AG08395 (cell line): ENCODE measurements at regions not wholly inside any gene's neighbourhood (a gene's known extent, or its start where the extent isn't known, plus 50 kb on each side); places are given as distances from the start of the nearest gene placed in this dataset.
"Not testable (repeated sequence)": the region's sequence is repeated elsewhere in the genome, so short reads cannot be mapped to it uniquely, and the experiment has no call there.

Experiments
- DNase-seq: peaks from one replicate; pipeline ENCODE4 v3.0.0; 2012; ENCODE audit warnings: mixed read lengths, low spot score

DNA sequence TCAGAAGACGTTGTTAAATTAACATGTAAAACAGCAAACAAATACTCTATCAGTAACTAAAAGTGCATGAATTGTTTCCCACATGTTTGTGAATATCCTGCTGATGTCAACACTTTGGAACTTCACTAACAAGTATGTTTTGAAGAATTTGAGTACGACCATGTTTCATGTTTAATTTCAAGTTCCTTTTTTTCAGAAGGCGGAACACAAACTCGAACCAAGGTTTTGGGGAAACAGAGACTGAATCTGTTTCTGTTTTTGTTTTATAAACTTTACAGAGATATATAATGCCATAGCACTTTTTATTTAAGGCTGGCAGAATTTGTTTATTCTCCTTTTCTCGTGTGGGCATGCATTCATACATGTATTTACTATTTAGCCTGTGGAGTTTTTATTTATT is 509.3 kb upstream of the CITED2 start:
- no peak for DNase-seq

DNA sequence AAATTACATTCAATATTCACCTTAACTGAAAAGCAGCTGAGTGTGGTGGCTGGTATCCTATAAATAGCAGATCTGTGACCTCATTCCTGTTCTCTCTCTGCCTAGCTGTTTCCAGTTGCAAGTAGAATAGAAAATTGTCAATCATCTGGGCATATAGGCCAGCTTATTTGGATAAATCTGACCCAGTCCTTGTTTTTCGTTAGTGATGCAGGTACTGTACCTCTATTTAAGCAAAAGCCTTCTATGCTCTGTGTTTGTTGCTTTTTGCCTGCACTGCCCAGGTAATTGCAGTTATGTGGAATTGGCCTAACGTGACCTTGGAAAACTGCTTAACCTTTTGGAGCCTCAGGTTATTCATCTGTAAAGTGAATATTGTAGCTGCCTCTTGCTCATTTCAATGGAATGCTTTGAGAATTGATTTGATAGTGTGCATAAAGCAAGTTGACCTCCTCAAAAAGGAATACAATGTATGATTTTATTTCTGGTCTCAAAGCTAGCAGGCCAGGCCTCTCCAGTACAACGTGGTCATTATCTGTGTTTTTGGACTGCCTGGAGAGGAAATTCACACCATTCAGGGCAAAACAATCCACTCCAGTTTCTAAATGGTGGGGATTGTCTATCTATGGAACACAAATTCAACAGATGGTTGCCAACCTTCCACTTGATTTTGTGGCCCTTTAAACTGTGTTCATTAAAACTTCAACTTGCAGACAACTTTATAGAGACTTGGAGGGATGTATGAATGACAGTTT is 508.7 kb upstream of the CITED2 start:
- DNase-seq = no peak

- no peak for DNase-seq
Observed at GRCh38 chr6:139882234-139882633, 507.8 kb upstream of the CITED2 start.

GRCh38 chr6:139881728-139882211 is 507.3 kb upstream of the CITED2 start:
- DNase-seq = no peak

- DNase-seq = no peak
Observed at GRCh38 chr6:139881236-139881635, 506.8 kb upstream of the CITED2 start.

DNA sequence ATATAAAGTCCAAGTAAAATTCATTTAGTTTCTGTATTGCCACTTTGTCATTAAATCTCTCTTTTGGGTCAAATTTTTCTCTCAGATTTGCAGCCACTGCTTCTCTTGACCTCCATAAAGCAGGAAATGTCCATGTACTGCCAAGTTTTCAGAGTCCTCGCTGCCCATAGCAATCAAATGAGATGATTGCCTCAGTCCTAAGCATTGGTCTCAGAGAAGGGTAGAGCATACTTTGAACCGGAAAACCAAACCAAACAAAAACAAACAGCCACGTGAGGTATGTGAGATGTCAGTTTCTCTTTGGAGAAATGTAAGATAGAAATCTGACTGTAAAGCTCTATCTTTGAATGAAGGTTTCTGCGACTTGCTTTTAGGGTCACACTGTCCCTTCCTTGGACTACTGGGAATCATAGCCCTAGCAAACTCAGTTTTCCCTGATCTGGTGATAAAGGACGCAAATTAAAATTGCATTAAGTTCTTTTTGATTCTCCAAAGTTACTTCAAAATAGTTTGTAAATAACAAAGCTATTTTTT is 505.4 kb upstream of the CITED2 start:
- DNase-seq = no peak

- not testable (repeated sequence) for DNase-seq
Observed at GRCh38 chr6:139879241-139879640, 504.8 kb upstream of the CITED2 start.

DNA sequence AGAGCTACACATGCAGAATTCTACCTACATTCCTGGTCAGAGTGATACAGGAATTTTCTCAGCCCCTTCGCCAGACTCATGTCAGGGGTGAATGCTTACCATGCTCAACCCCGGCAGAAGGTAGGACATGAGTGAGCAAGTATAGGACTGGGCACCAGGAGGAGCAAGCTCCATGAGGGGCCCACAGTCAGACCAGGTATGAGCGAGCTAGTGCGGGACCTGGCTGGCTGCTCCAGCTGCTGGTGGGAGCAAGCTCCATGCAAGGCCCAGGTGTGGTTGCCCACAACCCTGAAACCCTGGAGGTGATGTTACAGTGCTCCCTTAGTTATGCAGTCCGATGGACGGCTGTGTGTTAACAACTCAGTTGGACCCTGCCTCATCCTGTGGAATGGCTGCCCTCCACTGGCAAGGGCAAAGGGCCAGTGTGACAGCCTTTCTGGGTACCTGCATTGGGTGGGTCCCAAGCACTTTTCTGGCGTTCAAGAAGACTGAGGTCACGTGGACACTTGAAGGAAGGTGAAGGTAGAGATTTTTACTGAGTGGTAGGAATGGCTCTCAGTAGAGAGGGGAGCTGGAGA is 503.5 kb upstream of the CITED2 start:
- DNase-seq = no peak

- DNase-seq = no peak
Observed at GRCh38 chr6:139872665-139873064, 498.2 kb upstream of the CITED2 start.

- no peak for DNase-seq
Observed at GRCh38 chr6:139871803-139872510, 497.5 kb upstream of the CITED2 start.

DNA sequence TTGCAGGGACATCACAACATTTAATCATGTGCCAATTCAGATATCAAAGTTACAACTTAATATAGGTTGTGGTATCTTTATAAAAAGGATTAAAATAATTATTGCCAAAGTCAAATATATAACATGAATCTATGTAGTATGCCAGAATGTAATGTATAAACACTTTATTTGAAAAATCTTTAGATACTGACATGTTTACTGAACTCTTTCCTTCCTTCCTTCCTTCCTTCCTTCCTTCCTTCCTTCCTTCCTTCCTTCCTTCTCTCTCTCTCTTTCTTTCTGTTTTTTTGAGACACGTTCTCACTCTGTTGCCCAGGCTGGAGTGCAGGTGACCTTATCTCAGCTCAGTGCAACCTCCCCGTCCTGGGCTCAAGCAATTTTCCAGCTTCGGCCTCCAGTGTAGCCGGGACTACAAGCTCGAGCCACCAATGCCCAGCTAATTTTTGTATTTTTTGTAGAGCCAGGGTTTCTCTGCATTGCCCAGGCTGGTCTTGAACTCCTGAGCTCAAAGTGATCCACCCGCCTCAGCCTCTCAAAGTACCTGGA is 496.8 kb upstream of the CITED2 start:
- no peak for DNase-seq

- DNase-seq = no peak
Observed at GRCh38 chr6:139868576-139868975, 494.1 kb upstream of the CITED2 start.

DNA sequence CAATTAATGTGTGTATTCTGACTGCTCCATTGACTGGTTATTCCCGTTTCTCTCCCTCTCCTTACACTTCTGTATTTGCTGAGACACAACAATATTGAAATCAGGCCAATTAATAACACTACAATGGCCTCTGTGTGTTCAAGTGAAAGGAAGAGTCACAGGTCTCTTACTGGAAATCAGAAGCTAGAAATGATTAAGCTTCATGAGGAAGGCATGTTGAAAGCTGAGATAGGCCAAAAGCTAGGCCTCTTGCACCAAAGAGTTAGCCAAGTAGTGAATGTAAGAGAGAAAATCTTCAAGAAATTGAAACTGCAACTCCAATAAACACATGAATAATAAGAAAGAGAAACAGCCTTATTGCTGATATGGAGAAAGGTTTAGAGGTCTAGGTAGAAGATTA is 489.5 kb upstream of the CITED2 start:
- DNase-seq = no peak

DNA sequence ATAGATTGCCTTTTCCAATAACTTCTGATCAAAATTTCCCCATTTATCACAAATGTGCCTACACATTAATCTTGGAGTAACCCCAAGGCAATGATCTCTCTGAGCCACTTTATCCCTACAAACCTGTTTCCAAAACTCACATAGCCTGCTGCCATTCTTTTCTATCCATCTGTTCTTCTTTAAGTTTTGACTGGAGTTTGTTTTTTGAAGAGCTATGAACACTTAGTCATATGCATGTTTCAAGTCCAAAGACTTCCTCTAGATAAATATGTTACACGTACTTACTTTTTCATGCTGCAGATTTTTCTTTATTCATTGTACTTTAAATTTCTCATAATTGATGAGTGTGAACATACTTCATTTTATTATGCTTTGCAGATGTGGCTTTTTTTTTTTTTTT is 488.9 kb upstream of the CITED2 start:
- no peak for DNase-seq

DNA sequence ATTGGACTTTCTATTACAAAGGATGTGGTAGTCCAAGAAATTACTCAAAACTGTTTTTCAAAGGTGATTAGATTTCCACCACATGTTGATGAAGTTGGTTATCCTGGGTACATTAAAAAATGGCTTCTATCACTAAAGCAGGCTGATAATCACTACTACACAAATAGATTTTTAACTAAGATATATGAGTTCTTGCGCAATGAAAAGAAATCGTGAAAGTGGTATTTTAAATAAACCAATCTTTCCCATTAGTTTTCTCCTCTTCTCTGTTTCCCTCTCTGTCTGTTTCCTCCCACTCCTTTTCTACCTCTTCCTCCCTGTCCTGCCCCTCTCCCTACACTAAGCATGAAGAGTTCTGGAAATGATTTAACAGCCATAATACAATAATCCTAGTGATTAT is 487.9 kb upstream of the CITED2 start:
- no peak for DNase-seq

DNA sequence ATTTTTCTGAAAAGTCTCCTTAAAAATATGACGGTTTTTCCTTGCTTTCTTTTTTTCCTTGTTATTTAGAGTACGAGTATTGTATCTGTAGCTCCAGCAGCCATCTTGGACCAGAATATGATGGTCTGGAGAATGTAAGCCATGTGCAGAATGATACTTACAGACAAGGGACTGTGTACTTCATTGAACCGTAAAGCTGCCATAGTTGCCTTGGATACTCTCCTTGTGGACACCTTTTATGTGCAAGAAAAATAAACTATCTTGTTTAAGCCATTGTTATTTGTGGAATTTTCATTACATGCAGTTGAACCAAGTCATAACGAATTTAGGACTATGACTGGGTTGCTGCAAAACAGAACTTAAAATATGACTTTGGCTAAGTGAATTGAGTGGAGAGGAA is 485.8 kb upstream of the CITED2 start:
- DNase-seq = no peak

DNA sequence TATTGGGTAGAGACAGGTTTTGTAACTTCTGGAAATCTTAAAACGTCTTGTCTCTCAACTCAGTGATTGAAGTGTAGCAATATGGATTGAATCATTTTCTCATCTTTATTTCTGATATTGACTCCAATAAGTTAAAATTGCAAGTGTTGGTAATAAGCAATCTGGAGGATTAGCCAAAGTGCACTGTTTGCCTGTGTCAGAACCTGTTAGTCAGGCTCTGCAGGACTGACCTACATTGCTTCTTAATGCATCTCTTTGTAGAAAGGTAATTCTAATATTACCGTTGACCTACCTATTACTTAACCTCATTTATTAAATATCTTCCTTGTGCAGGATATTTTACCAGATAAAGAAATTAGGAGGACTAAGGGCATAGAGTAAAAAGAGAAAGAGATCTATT is 484.0 kb upstream of the CITED2 start:
- no peak for DNase-seq

GRCh38 chr6:139857143-139857542 is 482.7 kb upstream of the CITED2 start:
- DNase-seq = no peak

DNA sequence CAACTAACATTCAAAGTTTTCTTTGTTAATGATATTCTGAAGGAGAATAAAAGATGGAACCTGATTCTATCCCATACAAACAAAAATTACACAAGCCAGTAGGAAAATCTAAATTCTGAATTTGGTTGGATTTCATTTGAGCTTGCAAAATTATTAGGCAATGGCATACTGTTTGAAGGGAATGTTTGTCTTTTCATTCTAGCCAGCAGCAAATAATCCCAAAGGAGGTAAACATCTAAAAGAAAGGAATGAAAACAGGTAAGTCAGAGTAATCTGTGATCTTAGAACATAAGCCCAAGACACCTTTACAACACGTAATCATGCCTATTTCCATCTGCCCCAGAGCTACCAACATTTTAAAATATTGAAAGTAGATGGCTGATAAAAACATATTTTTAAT is 482.1 kb upstream of the CITED2 start:
- DNase-seq = no peak

GRCh38 chr6:139855671-139856311 is 481.3 kb upstream of the CITED2 start:
- peak; percentile 24 for DNase-seq

DNA sequence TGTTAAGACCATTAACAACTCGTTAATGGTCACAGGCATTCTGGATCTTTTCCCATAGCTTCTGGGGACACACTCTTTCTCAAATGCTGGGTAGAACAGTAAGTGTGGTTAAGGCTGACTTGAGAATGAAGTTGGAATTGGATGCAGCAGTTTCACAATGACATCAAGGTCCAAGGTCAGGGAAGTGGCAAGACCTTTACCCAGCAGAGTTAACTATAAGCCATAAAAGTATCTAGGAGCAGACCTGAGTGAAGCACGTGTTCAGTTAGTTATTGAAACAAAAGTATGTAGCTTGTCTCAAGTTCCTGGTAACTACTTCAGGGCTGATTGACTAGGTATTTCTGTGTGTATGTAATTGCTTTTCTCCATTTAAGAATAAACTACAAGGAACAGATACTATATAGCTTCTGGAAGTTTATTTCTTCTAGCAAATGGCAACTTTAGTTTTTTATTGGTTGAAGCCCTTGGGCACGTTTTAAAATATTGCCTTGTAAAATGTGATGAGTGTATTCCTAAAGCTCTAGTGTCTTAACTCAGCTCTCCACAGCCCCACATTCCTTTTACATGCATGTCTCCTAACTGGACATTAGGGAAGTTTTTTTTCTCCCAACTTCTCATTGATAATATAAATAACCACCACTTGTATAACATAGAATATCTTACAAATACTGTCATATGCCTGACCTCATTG is 479.0 kb upstream of the CITED2 start:
- DNase-seq = peak; percentile 36
